HG02938 (cell line): ENCODE measurements at regions not wholly inside any gene's neighbourhood (a gene's known extent, or its start where the extent isn't known, plus 50 kb on each side); places are given as distances from the start of the nearest gene placed in this dataset.
A peak's percentile ranks its signal among the peaks of the same experiment; 100 is the strongest.
"Not testable (repeated sequence)": the region's sequence is repeated elsewhere in the genome, so short reads cannot be mapped to it uniquely, and the experiment has no call there.

ENCODE experiments used
- ATAC-seq: cut with Tn5 transposase; IDR thresholded peaks from one replicate; pipeline ENCODE4 v1.9.1; 2021; ENCODE audit warnings: mild to moderate bottlenecking, moderate library complexity; ENCODE audit not compliant: unreplicated experiment

- not testable (repeated sequence) for ATAC-seq
Measured at GRCh38 chr5:62240494-62240893, 65.5 kb upstream of the KIF2A start.

- not testable (repeated sequence) for ATAC-seq
Measured at GRCh38 chr5:62242000-62242399, 64.0 kb upstream of the KIF2A start.

GRCh38 chr5:62243046-62243445, 63.0 kb upstream of the KIF2A start:
- not testable (repeated sequence) for ATAC-seq

- ATAC-seq = not testable (repeated sequence)
Measured at GRCh38 chr5:62248192-62248591, 57.8 kb upstream of the KIF2A start.

- ATAC-seq = not testable (repeated sequence)
Measured at GRCh38 chr5:62250085-62250484, 55.9 kb upstream of the KIF2A start.

GRCh38 chr5:62250919-62251318, 55.1 kb upstream of the KIF2A start:
- ATAC-seq = not testable (repeated sequence)

GRCh38 chr5:62252519-62252918, 53.5 kb upstream of the KIF2A start:
- ATAC-seq = not testable (repeated sequence)

GRCh38 chr5:62255551-62255950, 50.5 kb upstream of the KIF2A start:
- not testable (repeated sequence) for ATAC-seq

- ATAC-seq = peak; percentile 73
Measured at GRCh38 chr5:62256161-62257019, 49.6 kb upstream of the KIF2A start.
